GM23338 (cell line): ENCODE measurements at regions not wholly inside any gene's neighbourhood (a gene's known extent, or its start where the extent isn't known, plus 50 kb on each side); places are given as distances from the start of the nearest gene placed in this dataset.
"Not testable (repeated sequence)": the region's sequence is repeated elsewhere in the genome, so short reads cannot be mapped to it uniquely, and the experiment has no call there.

Source experiments
- CREB1 ChIP-seq: fragments of 250-450 bp; sonication (Bioruptor Pico); IDR thresholded peaks from 2 replicates; pipeline ENCODE4 v1.5.0; 2020; ENCODE audit warnings: low read depth, mild to moderate bottlenecking, moderate library complexity
- CTCF ChIP-seq, 2 experiments: fragments of 200-600 bp in 1 of 2; sonication (generic) in 1 of 2; conservative IDR thresholded peaks; 2 replicates each; pipeline versions ENCODE4 v1.5.1 to v1.6.1; 2016 to 2017; ENCODE audit warnings: antibody characterized with exemption in 2 of 2, low read depth in 2 of 2, mild to moderate bottlenecking in 2 of 2, moderate library complexity in 1 of 2
- ETS1 ChIP-seq: IDR thresholded peaks from 2 replicates; pipeline ENCODE4 v1.6.1; 2016; ENCODE audit warnings: antibody characterized with exemption
- EZH2 ChIP-seq: fragments of 200-600 bp; sonication (generic); IDR thresholded peaks from one replicate; pipeline ENCODE4 v1.8.0; 2017; ENCODE audit warnings: antibody characterized with exemption, mild to moderate bottlenecking, low read depth; ENCODE audit not compliant: unreplicated experiment
- NANOG ChIP-seq: IDR thresholded peaks from 2 replicates; pipeline ENCODE4 v1.6.1; 2016; ENCODE audit warnings: antibody characterized with exemption, borderline replicate concordance
- POLR2AphosphoS5 ChIP-seq: IDR thresholded peaks from 2 replicates; pipeline ENCODE4 v1.6.1; 2016; ENCODE audit warnings: antibody characterized with exemption, low read depth
- REST ChIP-seq: IDR thresholded peaks from one replicate; pipeline ENCODE4 v1.6.1; 2018; ENCODE audit warnings: antibody characterized with exemption; ENCODE audit not compliant: unreplicated experiment
- ZNF331 ChIP-seq: fragments of 250-450 bp; sonication (Bioruptor Pico); IDR thresholded peaks from 2 replicates; pipeline ENCODE4 v1.5.0; 2020; ENCODE audit warnings: low read depth, mild to moderate bottlenecking, moderate library complexity
- ZNF462 ChIP-seq: fragments of 250-450 bp; sonication (Bioruptor Pico); IDR thresholded peaks from 2 replicates; pipeline ENCODE4 v1.5.0; 2020; ENCODE audit warnings: mild to moderate bottlenecking, moderate library complexity

GRCh38 chr18:14250084-14250677, 117.9 kb upstream of the ZNF519 start:
- TF ChIP-seq ZNF462 (CRISPR knock-in tag); CTCF (conservative IDR thresholded peaks at IDR 0.05; ENCODE audit: low read depth in 2 of 2); POLR2AphosphoS5; ETS1; REST; EZH2; ZNF331 (CRISPR knock-in tag); CREB1; NANOG: not testable (repeated sequence)
